ENCODE measurements at regions not wholly inside any gene's neighbourhood (a gene's known extent, or its start where the extent isn't known, plus 50 kb on each side); places are given as distances from the start of the nearest gene placed in this dataset.

- TF ChIP-seq CTCF (IDR thresholded peaks at IDR 0.05), result no peak
- TF ChIP-seq POLR2A (IDR thresholded peaks at IDR 0.05), result no peak
- TF ChIP-seq POLR2AphosphoS5 (IDR thresholded peaks at IDR 0.05), result no peak
- TF ChIP-seq EP300 (IDR thresholded peaks at IDR 0.05), result no peak
These were observed 103.3 kb downstream of the NCR2 start for GRCh38 chr6:41438746-41439145.

Data from suprapubic skin (tissue), 4 donors.